ENCODE measurements at regions not wholly inside any gene's neighbourhood (a gene's known extent, or its start where the extent isn't known, plus 50 kb on each side); places are given as distances from the start of the nearest gene placed in this dataset.

- Histone ChIP-seq H3K4me3 (ENCODE audit: low read depth, low read length) (no peak overlapping the region), H3K4me1 (no peaks in the 10 kb centered on the region), H3K9me3 (no peaks in the 10 kb centered on the region), H3K36me3 (no peaks in the 10 kb centered on the region), H3K27me3 (no peaks in the 10 kb centered on the region)
- DNase-seq: no peak
- TF ChIP-seq CTCF (IDR thresholded peaks at IDR 0.05; ENCODE audit: low read depth, low read length): no peak
Observed at GRCh38 chr12:105835580-105836241, 303.0 kb downstream of the NUAK1 start.

GRCh38 chr12:105836242-105836622, 302.5 kb downstream of the NUAK1 start:
- no peaks in the 10 kb centered on the region for H3K27me3 ChIP-seq
- no peak overlapping the region for H3K4me3 ChIP-seq (ENCODE audit: low read depth, low read length)
- DNase-seq: no peak
- no peak for TF ChIP-seq CTCF (IDR thresholded peaks at IDR 0.05; ENCODE audit: low read depth, low read length)
- H3K9me3 ChIP-seq: no peaks in the 10 kb centered on the region
- no peaks in the 10 kb centered on the region for H3K4me1 ChIP-seq
- H3K36me3 ChIP-seq: no peaks in the 10 kb centered on the region

- TF ChIP-seq CTCF (IDR thresholded peaks at IDR 0.05; ENCODE audit: low read depth, low read length): no peak
- DNase-seq: no peak
- Histone ChIP-seq H3K36me3 (no peaks in the 10 kb centered on the region), H3K9me3 (no peaks in the 10 kb centered on the region), H3K27me3 (no peaks in the 10 kb centered on the region), H3K4me1 (no peaks in the 10 kb centered on the region), H3K4me3 (ENCODE audit: low read depth, low read length) (no peak overlapping the region)
Observed at GRCh38 chr12:105839629-105840127, 299.1 kb downstream of the NUAK1 start.

- H3K4me3 ChIP-seq (ENCODE audit: low read depth, low read length): no peak overlapping the region
- H3K4me1 ChIP-seq: no peaks in the 10 kb centered on the region
- TF ChIP-seq CTCF (IDR thresholded peaks at IDR 0.05; ENCODE audit: low read depth, low read length): no peak
- DNase-seq: no peak
- no peaks in the 10 kb centered on the region for H3K36me3 ChIP-seq
- H3K27me3 ChIP-seq: no peaks in the 10 kb centered on the region
- no peaks in the 10 kb centered on the region for H3K9me3 ChIP-seq
Observed at GRCh38 chr12:105840384-105840783, 298.4 kb downstream of the NUAK1 start.

GRCh38 chr12:105841840-105842239, 296.9 kb downstream of the NUAK1 start:
- Histone ChIP-seq H3K4me3 (ENCODE audit: low read depth, low read length) (no peak overlapping the region), H3K36me3 (no peaks in the 10 kb centered on the region), H3K4me1 (no peaks in the 10 kb centered on the region), H3K9me3 (no peaks in the 10 kb centered on the region), H3K27me3 (no peaks in the 10 kb centered on the region)
- TF ChIP-seq CTCF (IDR thresholded peaks at IDR 0.05; ENCODE audit: low read depth, low read length): no peak
- DNase-seq: no peak

GRCh38 chr12:105843561-105843960, 295.2 kb downstream of the NUAK1 start:
- Histone ChIP-seq H3K27me3 (no peaks in the 10 kb centered on the region), H3K36me3 (no peaks in the 10 kb centered on the region), H3K4me3 (ENCODE audit: low read depth, low read length) (no peak overlapping the region), H3K4me1 (no peaks in the 10 kb centered on the region), H3K9me3 (no peaks in the 10 kb centered on the region)
- TF ChIP-seq CTCF (IDR thresholded peaks at IDR 0.05; ENCODE audit: low read depth, low read length): no peak
- DNase-seq: no peak

Data from BE2C (cell line).